GM23248 (cell line): ENCODE measurements at regions not wholly inside any gene's neighbourhood (a gene's known extent, or its start where the extent isn't known, plus 50 kb on each side); places are given as distances from the start of the nearest gene placed in this dataset.

Experiments
- DNase-seq: peaks from one replicate; pipeline ENCODE4 v3.0.0-alpha.2; 2015
- H2AFZ ChIP-seq: fragments of 200-600 bp; sonication (generic); 2 replicates; pipeline ENCODE4 v1.6.1; 2016; ENCODE audit warnings: antibody characterized with exemption
- H3F3A ChIP-seq: fragments of 200-600 bp; sonication (generic); 2 replicates; pipeline ENCODE4 v1.6.1; 2016; ENCODE audit warnings: mild to moderate bottlenecking, antibody characterized with exemption, mixed run types; ENCODE audit not compliant: insufficient read depth
- H3K27ac ChIP-seq: fragments of 200-600 bp; sonication (generic); 2 replicates; pipeline ENCODE4 v1.5.1; 2016; ENCODE audit warnings: mild to moderate bottlenecking
- H3K27me3 ChIP-seq: fragments of 200-600 bp; sonication (generic); replicated peaks from 2 replicates; pipeline ENCODE4 v1.6.1; 2016; ENCODE audit warnings: mild to moderate bottlenecking; ENCODE audit not compliant: insufficient read depth
- H3K36me3 ChIP-seq: fragments of 200-600 bp; sonication (generic); 2 replicates; pipeline ENCODE4 v1.6.1; 2016; ENCODE audit warnings: low read depth, mild to moderate bottlenecking
- H3K4me1 ChIP-seq: fragments of 200-600 bp; sonication (generic); 2 replicates; pipeline ENCODE4 v1.6.1; 2016; ENCODE audit warnings: mild to moderate bottlenecking; ENCODE audit not compliant: insufficient read depth
- H3K4me2 ChIP-seq: fragments of 200-600 bp; sonication (generic); one replicate; pipeline ENCODE4 v1.6.1; 2016; ENCODE audit warnings: mild to moderate bottlenecking; ENCODE audit not compliant: unreplicated experiment
- H3K4me3 ChIP-seq: fragments of 200-600 bp; sonication (generic); 2 replicates; pipeline ENCODE4 v1.5.1; 2016; ENCODE audit warnings: mild to moderate bottlenecking
- H3K79me2 ChIP-seq: fragments of 200-600 bp; sonication (generic); 2 replicates; pipeline ENCODE4 v1.6.1; 2016; ENCODE audit warnings: mild to moderate bottlenecking; ENCODE audit not compliant: insufficient read depth
- H3K9ac ChIP-seq: fragments of 200-600 bp; sonication (generic); 2 replicates; pipeline ENCODE4 v1.6.1; 2016; ENCODE audit warnings: mild to moderate bottlenecking
- H3K9me2 ChIP-seq: fragments of 200-600 bp; sonication (generic); 2 replicates; pipeline ENCODE4 v1.6.1; 2016; ENCODE audit warnings: mixed run types, mild to moderate bottlenecking, moderate library complexity; ENCODE audit not compliant: insufficient read depth
- H3K9me3 ChIP-seq: fragments of 200-600 bp; sonication (generic); one replicate; pipeline ENCODE4 v1.6.1; 2017; ENCODE audit warnings: low read depth
- H4K20me1 ChIP-seq: fragments of 200-600 bp; sonication (generic); 2 replicates; pipeline ENCODE4 v1.6.0; 2016; ENCODE audit not compliant: insufficient read depth
- EZH2 ChIP-seq: fragments of 200-600 bp; sonication (generic); IDR thresholded peaks from 2 replicates; pipeline ENCODE4 v1.6.1; 2018; ENCODE audit warnings: antibody characterized with exemption, mild to moderate bottlenecking; ENCODE audit not compliant: insufficient read depth, poor library complexity, severe bottlenecking
- EZH2phosphoT487 ChIP-seq: fragments of 200-600 bp; sonication (generic); IDR thresholded peaks from 2 replicates; pipeline ENCODE4 v1.6.1; 2018; ENCODE audit warnings: antibody characterized with exemption, moderate library complexity, mild to moderate bottlenecking, low read depth; ENCODE audit not compliant: insufficient read depth
- WGBS, 2 experiments: methylation state at CpG; one replicate each; pipeline ENCODE4 v1.1.6; 2015 to 2017; ENCODE audit warnings: low lambda C conversion rate in 2 of 2, low coverage in 1 of 2; ENCODE audit errors: missing lambda C conversion rate in 2 of 2; 5-methylcytosine and 5-hydroxymethylcytosine counted together
- in situ Hi-C: fragments of 300-500 bp; cut with MboI; formaldehyde crosslinking; loops from 2 replicates; pipeline ENCODE4 v1.15.0; 2020

DNA sequence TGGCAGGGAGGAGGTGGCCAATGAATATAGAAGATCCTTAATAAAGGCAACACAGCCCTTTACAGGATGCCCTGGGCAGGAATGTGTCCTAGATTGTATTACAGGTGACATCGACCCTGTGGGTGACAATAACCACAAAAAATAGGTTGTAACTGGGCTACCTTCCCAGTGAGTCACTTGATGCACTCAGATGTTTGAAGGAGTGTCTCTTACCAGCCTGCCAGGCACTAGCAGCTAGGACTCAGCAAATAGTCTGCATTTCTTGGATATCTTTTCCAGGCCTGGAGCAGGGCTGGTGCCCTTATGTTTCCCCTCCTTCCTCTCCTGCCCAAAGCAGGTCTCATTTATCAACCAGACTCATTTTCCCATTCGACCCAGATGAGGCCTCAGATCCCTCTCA is 50.9 kb upstream of the TMEM164 start:
- in situ Hi-C loops, result no loop called here
- WGBS, 2 experiments, result 54 to 77% methylated on average over 2 of the region's 2 CpGs
- Histone ChIP-seq H3K9me2 (no peaks in the 10 kb centered on the region), H3K79me2 (no peaks in the 10 kb centered on the region), H2AFZ (no peak overlapping the region), H3K4me3 (no peak overlapping the region), H3K4me2 (no peak overlapping the region), H3K9me3 (no peaks in the 10 kb centered on the region), H3K36me3 (no peaks in the 10 kb centered on the region), H3F3A (no peaks in the 10 kb centered on the region), H4K20me1 (no peaks in the 10 kb centered on the region), H3K4me1 (peaks cover 14% of the 10 kb centered on the region; the same call in 1 of the 2 replicates), H3K27me3 (no peaks in the 10 kb centered on the region), H3K27ac (no peak overlapping the region), H3K9ac (no peak overlapping the region)
- TF ChIP-seq EZH2, result no peak
- no peak for TF ChIP-seq EZH2phosphoT487
- DNase-seq, result peak; percentile 49

DNA sequence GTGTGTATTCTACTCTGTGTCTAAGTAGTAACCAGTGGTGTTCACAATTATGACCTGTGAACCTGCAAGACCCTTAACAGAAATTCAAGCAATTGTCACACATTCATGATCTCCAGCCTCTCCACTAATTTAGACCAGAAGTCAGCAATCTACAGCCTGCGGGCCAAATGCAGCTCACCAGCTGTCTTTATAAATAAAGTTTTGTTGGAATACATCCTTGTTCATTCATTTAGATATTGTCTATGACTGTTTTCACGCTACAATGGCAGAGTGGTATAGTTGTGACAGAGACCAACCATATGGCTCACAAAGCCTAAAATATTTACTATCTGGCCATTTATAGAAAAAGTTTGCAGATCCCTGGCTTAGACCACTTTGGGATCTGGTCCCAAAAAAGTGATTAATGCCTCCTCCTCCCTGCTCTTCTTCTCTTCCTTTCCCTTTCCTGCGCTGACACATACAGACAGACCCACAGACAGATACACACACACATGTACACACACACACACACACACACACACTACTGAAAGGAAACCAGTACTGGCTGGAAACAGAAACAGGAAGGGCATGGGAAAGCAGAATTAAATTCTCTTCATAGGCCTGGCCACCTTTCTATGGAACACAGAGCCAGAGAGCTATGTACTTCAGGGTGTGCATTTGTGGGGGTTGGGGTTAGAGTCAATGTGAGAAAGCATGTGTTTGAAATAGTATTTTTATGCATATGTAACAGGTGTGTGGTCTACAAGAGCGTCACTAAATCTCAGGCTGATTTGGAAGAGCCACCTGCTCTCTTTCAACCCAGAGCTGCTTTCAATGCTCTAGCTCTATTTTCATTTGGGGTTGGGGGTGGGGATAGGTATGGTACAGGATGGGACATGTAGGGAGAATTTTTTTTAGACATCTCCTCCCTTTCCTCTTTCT is 49.7 kb upstream of the TMEM164 start:
- H3K9ac ChIP-seq, result no peak overlapping the region
- no peak overlapping the region for H2AFZ ChIP-seq
- no peaks in the 10 kb centered on the region for H3K79me2 ChIP-seq
- H3K9me3 ChIP-seq, result no peaks in the 10 kb centered on the region
- H3K4me2 ChIP-seq, result no peak overlapping the region
- H3K36me3 ChIP-seq, result no peaks in the 10 kb centered on the region
- H3K4me1 ChIP-seq, result peaks cover 14% of the 10 kb centered on the region; the same call in 1 of the 2 replicates
- no peaks in the 10 kb centered on the region for H4K20me1 ChIP-seq
- 88 to 92% methylated on average over 4 of the region's 4 CpGs for WGBS, 2 experiments
- in situ Hi-C loops, result no loop called here
- no peaks in the 10 kb centered on the region for H3K27me3 ChIP-seq
- H3K27ac ChIP-seq, result no peak overlapping the region
- no peak overlapping the region for H3K4me3 ChIP-seq
- no peak for DNase-seq
- H3K9me2 ChIP-seq, result no peaks in the 10 kb centered on the region
- TF ChIP-seq EZH2phosphoT487 (no peak), EZH2 (no peak)
- no peaks in the 10 kb centered on the region for H3F3A ChIP-seq
